ENCODE measurements at regions not wholly inside any gene's neighbourhood (a gene's known extent, or its start where the extent isn't known, plus 50 kb on each side); places are given as distances from the start of the nearest gene placed in this dataset.

DNA sequence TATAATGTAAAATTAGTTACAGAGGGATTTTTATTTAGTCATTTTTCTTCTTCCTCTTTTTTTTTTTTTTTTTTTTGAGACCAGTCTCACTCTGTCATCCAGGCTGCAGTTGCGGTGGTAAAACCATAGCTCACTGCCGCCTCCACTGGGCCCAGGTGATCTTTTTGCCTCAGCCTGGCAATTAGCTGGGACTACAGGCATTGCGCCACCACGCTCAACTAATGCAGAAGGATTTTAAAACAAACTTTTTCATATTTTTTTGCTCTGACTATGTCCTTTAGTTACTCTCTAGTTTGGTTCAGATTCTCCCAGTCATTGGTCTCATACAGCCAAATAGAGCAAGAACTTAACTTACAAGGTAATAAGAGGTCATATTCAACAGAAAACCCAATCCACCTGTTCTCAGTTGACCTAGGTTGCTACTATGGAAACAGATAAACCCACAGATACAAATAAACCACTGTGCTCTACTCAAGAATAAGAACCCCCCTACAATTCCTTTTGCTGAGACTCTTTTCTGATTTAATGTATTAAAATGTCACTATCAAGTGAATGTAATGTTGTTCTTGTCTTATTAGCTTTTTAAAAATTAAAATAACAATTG lies 50.1 kb upstream of the TTC39B start:
- H3K4me2 ChIP-seq: no peak overlapping the region
- POLR2A ChIA-PET (ENCODE audit: unreplicated experiment): no interaction called here
- H2AFZ ChIP-seq: no peak overlapping the region
- H3K9me3 ChIP-seq (ENCODE audit: insufficient read depth, low read depth): no peaks in the 10 kb centered on the region
- H3K27me3 ChIP-seq (ENCODE audit: insufficient read depth, low read depth): no peaks in the 10 kb centered on the region
- no peaks in the 10 kb centered on the region for H4K20me1 ChIP-seq (ENCODE audit: insufficient read depth)
- no peaks in the 10 kb centered on the region for H3K9me2 ChIP-seq (ENCODE audit: insufficient read depth)
- CTCF ChIA-PET: no interaction called here
- TF ChIP-seq, protein P1, sequence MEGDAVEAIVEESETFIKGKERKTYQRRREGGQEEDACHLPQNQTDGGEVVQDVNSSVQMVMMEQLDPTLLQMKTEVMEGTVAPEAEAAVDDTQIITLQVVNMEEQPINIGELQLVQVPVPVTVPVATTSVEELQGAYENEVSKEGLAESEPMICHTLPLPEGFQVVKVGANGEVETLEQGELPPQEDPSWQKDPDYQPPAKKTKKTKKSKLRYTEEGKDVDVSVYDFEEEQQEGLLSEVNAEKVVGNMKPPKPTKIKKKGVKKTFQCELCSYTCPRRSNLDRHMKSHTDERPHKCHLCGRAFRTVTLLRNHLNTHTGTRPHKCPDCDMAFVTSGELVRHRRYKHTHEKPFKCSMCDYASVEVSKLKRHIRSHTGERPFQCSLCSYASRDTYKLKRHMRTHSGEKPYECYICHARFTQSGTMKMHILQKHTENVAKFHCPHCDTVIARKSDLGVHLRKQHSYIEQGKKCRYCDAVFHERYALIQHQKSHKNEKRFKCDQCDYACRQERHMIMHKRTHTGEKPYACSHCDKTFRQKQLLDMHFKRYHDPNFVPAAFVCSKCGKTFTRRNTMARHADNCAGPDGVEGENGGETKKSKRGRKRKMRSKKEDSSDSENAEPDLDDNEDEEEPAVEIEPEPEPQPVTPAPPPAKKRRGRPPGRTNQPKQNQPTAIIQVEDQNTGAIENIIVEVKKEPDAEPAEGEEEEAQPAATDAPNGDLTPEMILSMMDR (conservative IDR thresholded peaks at IDR 0.05): no peak
- TF ChIP-seq EZH2 (IDR thresholded peaks at IDR 0.05; ENCODE audit: low read depth): no peak
- peak in 1 of 2 experiments; percentile 45 for DNase-seq
- peaks cover 9% of the 10 kb centered on the region for H3K4me1 ChIP-seq (replicated peaks; ENCODE audit: insufficient read depth)
- H3F3A ChIP-seq (ENCODE audit: insufficient read depth, low read depth): no peaks in the 10 kb centered on the region
- no peak overlapping the region for H3K27ac ChIP-seq
- H3K4me3 ChIP-seq: no peak overlapping the region
- BruUV-seq (replicated peaks): no TSS peak
- intact Hi-C loops (cut with micrococcal nuclease; ENCODE audit: unreplicated experiment): no loop called here
- H3K36me3 ChIP-seq (ENCODE audit: low read depth): no peaks in the 10 kb centered on the region
- no peaks in the 10 kb centered on the region for H3K79me2 ChIP-seq (ENCODE audit: low read depth)
